ENCODE measurements at regions not wholly inside any gene's neighbourhood (a gene's known extent, or its start where the extent isn't known, plus 50 kb on each side); places are given as distances from the start of the nearest gene placed in this dataset.

DNA sequence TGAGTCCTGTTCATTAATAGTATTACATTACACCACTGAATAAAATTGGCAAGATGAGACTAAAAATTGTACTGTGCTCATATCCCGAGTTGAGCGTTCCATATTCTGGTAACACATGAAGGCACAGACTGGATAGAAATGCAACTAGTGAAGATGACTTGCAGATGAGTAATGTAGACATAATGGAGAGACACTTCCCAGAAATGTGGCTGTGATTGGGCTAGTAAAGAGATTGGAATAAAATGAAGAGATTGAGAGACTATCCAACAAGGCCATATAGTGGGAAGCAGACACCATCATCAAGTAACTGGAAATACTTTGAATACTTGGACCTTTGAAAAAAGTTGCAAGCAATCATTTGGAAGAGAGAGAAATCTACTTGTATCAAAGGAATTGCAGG lies 77.3 kb downstream of the DCAF8L1 start:
- TF ChIP-seq, protein P1, sequence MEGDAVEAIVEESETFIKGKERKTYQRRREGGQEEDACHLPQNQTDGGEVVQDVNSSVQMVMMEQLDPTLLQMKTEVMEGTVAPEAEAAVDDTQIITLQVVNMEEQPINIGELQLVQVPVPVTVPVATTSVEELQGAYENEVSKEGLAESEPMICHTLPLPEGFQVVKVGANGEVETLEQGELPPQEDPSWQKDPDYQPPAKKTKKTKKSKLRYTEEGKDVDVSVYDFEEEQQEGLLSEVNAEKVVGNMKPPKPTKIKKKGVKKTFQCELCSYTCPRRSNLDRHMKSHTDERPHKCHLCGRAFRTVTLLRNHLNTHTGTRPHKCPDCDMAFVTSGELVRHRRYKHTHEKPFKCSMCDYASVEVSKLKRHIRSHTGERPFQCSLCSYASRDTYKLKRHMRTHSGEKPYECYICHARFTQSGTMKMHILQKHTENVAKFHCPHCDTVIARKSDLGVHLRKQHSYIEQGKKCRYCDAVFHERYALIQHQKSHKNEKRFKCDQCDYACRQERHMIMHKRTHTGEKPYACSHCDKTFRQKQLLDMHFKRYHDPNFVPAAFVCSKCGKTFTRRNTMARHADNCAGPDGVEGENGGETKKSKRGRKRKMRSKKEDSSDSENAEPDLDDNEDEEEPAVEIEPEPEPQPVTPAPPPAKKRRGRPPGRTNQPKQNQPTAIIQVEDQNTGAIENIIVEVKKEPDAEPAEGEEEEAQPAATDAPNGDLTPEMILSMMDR (IDR thresholded peaks at IDR 0.05): no peak
- no peak for TF ChIP-seq REST (IDR thresholded peaks at IDR 0.05)
- no peak for TF ChIP-seq KDM1A (IDR thresholded peaks at IDR 0.05; ENCODE audit: low read depth)
- no peak for TF ChIP-seq CEBPB (IDR thresholded peaks at IDR 0.05)
- no peak for TF ChIP-seq CBX8 (IDR thresholded peaks at IDR 0.05)
- no peak for TF ChIP-seq NPAS2 (CRISPR knock-in tag; IDR thresholded peaks at IDR 0.05; ENCODE audit: borderline replicate concordance)
- TF ChIP-seq, protein P2, sequence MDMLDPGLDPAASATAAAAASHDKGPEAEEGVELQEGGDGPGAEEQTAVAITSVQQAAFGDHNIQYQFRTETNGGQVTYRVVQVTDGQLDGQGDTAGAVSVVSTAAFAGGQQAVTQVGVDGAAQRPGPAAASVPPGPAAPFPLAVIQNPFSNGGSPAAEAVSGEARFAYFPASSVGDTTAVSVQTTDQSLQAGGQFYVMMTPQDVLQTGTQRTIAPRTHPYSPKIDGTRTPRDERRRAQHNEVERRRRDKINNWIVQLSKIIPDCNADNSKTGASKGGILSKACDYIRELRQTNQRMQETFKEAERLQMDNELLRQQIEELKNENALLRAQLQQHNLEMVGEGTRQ (IDR thresholded peaks at IDR 0.05): no peak
- no peak for TF ChIP-seq POLR2A (IDR thresholded peaks at IDR 0.05; ENCODE audit: low read length)
- TF ChIP-seq, protein P3, sequence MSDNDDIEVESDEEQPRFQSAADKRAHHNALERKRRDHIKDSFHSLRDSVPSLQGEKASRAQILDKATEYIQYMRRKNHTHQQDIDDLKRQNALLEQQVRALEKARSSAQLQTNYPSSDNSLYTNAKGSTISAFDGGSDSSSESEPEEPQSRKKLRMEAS (IDR thresholded peaks at IDR 0.05): no peak
- no peak for TF ChIP-seq JUNB (IDR thresholded peaks at IDR 0.05)
- TF ChIP-seq, protein P4, sequence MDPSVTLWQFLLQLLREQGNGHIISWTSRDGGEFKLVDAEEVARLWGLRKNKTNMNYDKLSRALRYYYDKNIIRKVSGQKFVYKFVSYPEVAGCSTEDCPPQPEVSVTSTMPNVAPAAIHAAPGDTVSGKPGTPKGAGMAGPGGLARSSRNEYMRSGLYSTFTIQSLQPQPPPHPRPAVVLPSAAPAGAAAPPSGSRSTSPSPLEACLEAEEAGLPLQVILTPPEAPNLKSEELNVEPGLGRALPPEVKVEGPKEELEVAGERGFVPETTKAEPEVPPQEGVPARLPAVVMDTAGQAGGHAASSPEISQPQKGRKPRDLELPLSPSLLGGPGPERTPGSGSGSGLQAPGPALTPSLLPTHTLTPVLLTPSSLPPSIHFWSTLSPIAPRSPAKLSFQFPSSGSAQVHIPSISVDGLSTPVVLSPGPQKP (IDR thresholded peaks at IDR 0.05; ENCODE audit: low read depth, low read length): no peak
- no peak for TF ChIP-seq POLR2AphosphoS2 (conservative IDR thresholded peaks at IDR 0.05; ENCODE audit: low read length)
- TF ChIP-seq EP300 (IDR thresholded peaks at IDR 0.05): no peak
- no peak for TF ChIP-seq SREBF2 (IDR thresholded peaks at IDR 0.05)

Data from A549 (cell line).